ENCODE measurements at regions not wholly inside any gene's neighbourhood (a gene's known extent, or its start where the extent isn't known, plus 50 kb on each side); places are given as distances from the start of the nearest gene placed in this dataset.
"Not testable (repeated sequence)": the region's sequence is repeated elsewhere in the genome, so short reads cannot be mapped to it uniquely, and the experiment has no call there.

GRCh38 chr20:54984104-54984448, 508.7 kb downstream of the DOK5 start:
- H3K4me3 ChIP-seq (ENCODE audit: low read depth, low read length), result no peak overlapping the region
- TF ChIP-seq CTCF (IDR thresholded peaks at IDR 0.05; ENCODE audit: borderline replicate concordance, insufficient read depth, low read depth, low read length), result no peak

GRCh38 chr20:54983394-54984103, 508.2 kb downstream of the DOK5 start:
- not testable (repeated sequence) for H3K4me3 ChIP-seq (ENCODE audit: low read depth, low read length)

GRCh38 chr20:54981175-54981574, 505.8 kb downstream of the DOK5 start:
- no peak for TF ChIP-seq CTCF (IDR thresholded peaks at IDR 0.05; ENCODE audit: borderline replicate concordance, insufficient read depth, low read depth, low read length)
- H3K4me3 ChIP-seq (ENCODE audit: low read depth, low read length), result no peak overlapping the region

GRCh38 chr20:54980103-54980960, 504.9 kb downstream of the DOK5 start:
- no peak overlapping the region for H3K4me3 ChIP-seq (ENCODE audit: low read depth, low read length)
- TF ChIP-seq CTCF (IDR thresholded peaks at IDR 0.05; ENCODE audit: borderline replicate concordance, insufficient read depth, low read depth, low read length), result 0 out of 2 replicates have a peak, but pooled peaks have one; percentile 7

GRCh38 chr20:54950304-54950703, 474.9 kb downstream of the DOK5 start:
- no peak for TF ChIP-seq CTCF (IDR thresholded peaks at IDR 0.05; ENCODE audit: borderline replicate concordance, insufficient read depth, low read depth, low read length)
- no peak overlapping the region for H3K4me3 ChIP-seq (ENCODE audit: low read depth, low read length)

GRCh38 chr20:54941666-54942065, 466.3 kb downstream of the DOK5 start:
- H3K4me3 ChIP-seq (ENCODE audit: low read depth, low read length), result no peak overlapping the region
- no peak for TF ChIP-seq CTCF (IDR thresholded peaks at IDR 0.05; ENCODE audit: borderline replicate concordance, insufficient read depth, low read depth, low read length)

- no peak for TF ChIP-seq CTCF (IDR thresholded peaks at IDR 0.05; ENCODE audit: borderline replicate concordance, insufficient read depth, low read depth, low read length)
- no peak overlapping the region for H3K4me3 ChIP-seq (ENCODE audit: low read depth, low read length)
Observed at GRCh38 chr20:54940522-54940921, 465.1 kb downstream of the DOK5 start.
